Left cardiac atrium (tissue), 4 donors: ENCODE measurements at regions not wholly inside any gene's neighbourhood (a gene's known extent, or its start where the extent isn't known, plus 50 kb on each side); places are given as distances from the start of the nearest gene placed in this dataset.

Experiments
- ATAC-seq, 2 donors: fragments of 200-7000 bp; cut with Tn5 transposase; one replicate each; pipeline ENCODE4 v1.9.1; 2020; ENCODE audit warnings: mild to moderate bottlenecking in 2 of 2, moderate library complexity in 2 of 2
- DNase-seq: peaks from one replicate; pipeline ENCODE4 v3.0.0-alpha.2; 2020
- intact Hi-C, 2 donors: fragments of 100-400 bp; cut with DNase I; formaldehyde crosslinking; loops; one replicate each; pipeline versions ENCODE4 v1.14.1 to v1.15.1; 2022 to 2023
- donor health status: DM: no; HTN: yes; CAD: no.
- donor health status: DM: no; HTN: yes; CAD: no; lungs with severe emphysema.
- donor health status: DM: yes; HTN: yes; CAD: no.
- donor health status: Dilated cardiomyopathy.

DNA sequence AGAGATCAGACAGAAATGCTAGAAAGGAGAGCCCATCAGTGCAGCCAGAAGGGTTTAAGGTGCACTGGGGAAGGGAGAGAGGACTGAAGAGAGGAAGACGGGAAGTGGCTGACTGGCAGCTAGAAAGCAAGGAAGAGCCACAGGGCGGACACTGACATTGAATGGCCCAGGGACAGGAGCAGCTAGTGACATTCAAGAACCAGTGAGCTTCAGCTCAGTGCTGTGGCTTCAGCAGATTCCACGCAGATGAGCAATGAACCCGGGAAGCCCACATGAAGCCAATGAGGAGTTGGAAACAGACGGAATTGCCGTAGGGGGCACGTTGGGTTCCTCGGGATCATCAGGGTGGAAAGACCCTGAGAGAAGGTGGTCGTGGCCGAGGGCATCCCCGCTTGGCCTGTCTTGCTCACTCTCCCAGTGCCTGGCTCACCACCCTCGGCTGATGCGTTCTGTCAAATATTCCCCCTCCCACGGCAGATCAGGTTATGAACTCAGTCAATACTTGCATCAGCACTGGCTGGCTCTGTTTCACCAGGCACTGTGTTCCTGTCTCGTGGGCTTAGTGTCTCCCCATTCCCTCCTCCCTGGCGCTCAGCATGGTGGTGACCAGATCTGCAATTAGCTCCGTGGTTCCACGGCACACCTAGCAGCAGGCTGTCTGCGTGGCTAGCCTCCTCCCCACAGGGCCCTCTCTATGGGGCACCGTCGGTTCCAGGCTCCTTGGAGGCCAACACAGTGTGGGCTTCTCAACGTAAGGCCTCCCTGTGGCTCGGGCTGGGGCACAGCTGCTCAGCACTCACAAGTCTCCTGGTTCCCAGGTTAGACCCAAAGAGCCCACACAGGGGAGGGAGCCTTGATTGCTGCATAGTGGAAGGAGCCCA is 145.5 kb downstream of the TRIM29 start:
- DNase-seq (no peak), ATAC-seq (no peak)
- intact Hi-C loops, result no loop called here

DNA sequence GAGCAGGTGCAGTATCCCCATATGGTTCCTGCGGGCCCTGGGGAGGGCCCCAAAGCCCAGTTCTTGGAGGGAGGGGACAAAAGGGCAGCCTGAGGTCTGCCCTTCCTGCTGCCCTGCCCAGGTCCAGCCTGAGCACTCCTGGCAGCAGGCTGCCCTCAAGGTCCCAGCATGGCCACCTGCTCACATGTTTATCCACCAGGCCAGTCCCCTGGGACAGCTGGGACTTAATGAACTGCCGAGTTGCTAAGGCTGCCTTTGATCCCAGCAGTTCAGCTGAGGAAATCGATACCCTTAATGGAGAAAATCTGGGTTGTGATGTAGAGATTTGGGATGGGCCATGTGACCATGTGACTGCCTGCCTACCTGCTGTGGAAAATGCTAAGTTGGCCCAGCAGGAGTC is 146.2 kb downstream of the TRIM29 start:
- intact Hi-C loops, result no loop called here
- no peak for ATAC-seq
- no peak for DNase-seq

DNA sequence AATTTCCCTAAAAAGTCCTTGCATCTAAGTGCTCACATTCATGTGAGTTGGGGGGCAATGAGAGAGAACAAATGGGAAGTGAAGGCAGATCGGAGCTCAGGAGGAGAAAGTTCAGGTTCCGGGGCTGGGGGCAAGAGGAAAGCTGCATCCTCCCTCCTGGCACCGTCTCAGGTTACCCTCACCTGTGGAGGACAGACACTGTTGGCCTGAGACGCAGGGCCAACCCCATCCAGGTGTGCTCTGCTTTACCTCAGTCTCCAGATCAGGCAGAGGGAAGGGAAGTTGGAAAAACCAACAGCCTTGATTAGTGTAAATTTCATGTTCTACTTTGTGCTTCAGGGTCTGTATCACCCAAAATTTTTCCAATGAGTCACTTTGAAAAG is 146.9 kb downstream of the TRIM29 start:
- intact Hi-C loops, result no loop called here
- ATAC-seq (no peak), DNase-seq (no peak)

GRCh38 chr11:119990309-119991021 is 147.4 kb downstream of the TRIM29 start:
- ATAC-seq (peak; percentile 81 to 87), DNase-seq (peak; percentile 59)
- intact Hi-C loops, result no loop called here

GRCh38 chr11:119989159-119989821 is 148.6 kb downstream of the TRIM29 start:
- ATAC-seq (no peak), DNase-seq (no peak)
- intact Hi-C loops, result no loop called here

GRCh38 chr11:119985551-119985950 is 152.4 kb downstream of the TRIM29 start:
- intact Hi-C loops, result no loop called here
- no peak for ATAC-seq
- DNase-seq, result no peak

GRCh38 chr11:119983816-119984215 is 154.1 kb downstream of the TRIM29 start:
- DNase-seq, result no peak
- ATAC-seq, result no peak
- intact Hi-C loops, result no loop called here

GRCh38 chr11:119983240-119983732 is 154.6 kb downstream of the TRIM29 start:
- DNase-seq (no peak), ATAC-seq (no peak)
- intact Hi-C loops, result no loop called here

DNA sequence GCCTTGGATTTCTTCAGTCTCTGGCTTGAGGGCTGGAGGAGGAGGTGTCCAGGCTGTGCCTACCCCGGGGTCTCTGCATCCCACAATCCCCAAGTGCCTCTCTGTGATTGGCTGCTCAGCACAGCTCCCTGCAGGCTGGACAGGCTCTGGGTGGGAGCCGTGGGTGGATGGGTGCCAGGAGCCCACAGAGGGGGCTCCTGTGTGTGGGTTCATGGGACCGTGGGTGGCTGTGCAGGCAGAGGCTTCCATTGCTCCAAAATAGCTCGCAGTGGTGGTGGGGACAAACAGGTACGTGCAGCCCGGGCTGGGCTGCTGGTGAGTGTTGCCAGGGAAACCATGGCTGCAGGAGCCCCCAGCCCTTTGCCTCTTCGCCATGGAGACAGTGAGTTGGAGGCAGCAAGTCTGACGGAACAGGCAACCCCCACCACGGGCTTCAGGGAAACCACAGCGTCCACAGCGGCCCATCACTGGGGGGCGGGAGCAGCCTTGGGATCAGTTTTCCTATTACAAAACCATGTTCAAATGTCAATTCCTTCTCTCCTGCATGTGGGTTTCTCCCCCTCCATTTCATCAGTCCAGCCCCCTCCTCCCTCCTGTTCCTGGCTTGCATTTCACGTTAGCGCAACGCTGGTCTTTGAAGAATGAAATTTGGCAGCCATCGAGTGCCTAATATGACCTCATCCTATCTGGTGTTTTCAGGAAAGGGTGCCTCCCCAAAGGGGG is 155.2 kb downstream of the TRIM29 start:
- no peak for DNase-seq

DNA sequence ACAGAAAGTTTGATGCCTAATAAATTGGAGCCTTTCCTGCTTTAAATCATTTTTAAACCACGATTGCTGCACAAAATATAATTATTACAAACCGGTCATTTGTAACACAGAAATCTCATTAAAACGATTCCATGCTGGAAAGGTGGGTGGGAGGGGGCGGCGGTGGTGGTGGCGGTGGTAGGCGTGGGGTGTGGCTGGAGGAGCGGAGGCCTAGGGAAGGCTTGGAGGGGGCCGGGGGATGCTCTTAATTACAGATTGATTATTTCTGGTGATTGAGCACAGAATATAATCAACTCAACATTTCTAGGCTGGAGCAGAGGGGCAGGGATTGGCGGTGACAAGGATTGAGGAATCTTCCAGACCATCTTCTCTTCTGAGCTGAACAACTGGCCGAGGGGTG is 157.5 kb downstream of the TRIM29 start:
- intact Hi-C loops, result no loop called here
- DNase-seq (no peak), ATAC-seq (no peak)

More for the DNA sequence above, 155.2 kb downstream of the TRIM29 start:
- intact Hi-C loops, result no loop called here
- ATAC-seq, result peak; percentile 62 to 75

DNA sequence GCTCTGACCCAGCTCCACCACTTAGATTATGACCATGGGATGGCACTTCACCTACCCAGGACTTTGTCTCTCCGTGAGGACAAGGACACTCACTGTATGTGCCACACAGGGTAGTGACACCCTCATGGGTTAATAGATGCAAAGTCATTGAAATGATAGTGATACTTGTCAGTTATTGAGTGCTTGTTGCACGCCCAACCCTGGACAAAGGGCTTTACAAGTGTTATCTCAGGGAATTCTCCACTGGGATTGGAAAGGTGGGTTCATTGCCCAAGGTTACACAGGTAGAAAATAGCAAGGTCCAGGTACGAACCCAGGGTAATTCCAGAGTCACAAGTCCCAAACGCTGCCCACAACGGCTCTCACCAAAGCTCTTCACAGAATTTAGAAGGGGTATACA is 158.2 kb downstream of the TRIM29 start:
- DNase-seq, result no peak
- no peak for ATAC-seq
- intact Hi-C loops, result no loop called here

- ATAC-seq, result no peak
- DNase-seq, result no peak
- intact Hi-C loops, result no loop called here
Measured at GRCh38 chr11:119978696-119979095, 159.2 kb downstream of the TRIM29 start.

- DNase-seq (no peak), ATAC-seq (no peak)
Measured at GRCh38 chr11:119977881-119978280, 160.0 kb downstream of the TRIM29 start.

GRCh38 chr11:119977561-119977860 is 160.4 kb downstream of the TRIM29 start:
- no peak for ATAC-seq
- DNase-seq, result no peak
- intact Hi-C loops, result no loop called here

More at GRCh38 chr11:119977881-119978280, 160.0 kb downstream of the TRIM29 start:
- intact Hi-C loops, result no loop called here

DNA sequence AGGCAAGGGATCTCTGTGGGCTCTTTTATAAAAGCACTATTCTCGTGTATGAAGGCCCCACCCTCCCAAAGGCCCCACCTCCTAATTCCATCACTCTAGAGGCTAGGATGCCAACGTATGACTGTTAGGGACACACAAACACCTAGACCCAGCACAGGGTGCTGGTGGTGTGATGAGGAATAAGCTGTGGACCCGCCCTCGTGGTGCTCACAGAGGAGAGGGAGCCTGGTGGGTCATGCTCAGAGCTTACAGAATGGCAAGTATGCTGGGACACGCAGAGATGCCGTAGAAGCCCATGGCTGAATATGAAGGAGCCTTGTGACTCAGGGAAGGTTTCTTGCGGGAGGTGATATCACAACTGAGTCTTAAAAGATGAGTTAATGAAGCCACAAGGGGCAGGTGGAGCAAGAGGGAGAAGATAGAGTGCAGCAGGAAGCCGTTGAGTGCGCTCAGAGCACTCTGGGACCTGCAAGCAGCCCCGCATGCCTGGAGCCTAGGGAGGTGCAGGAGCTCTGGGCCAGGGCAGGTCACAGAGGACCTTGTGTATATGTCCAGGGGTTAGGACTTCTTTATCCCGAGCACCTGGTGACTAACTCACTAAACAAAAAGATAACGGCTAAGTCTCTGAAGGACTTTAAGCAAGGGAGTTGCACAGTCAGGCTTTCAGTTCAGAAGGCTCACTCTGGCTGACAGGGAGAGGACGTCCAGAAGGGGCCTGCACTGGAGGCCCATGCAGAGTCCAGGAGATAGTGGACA is 160.9 kb downstream of the TRIM29 start:
- ATAC-seq, result no peak
- intact Hi-C loops, result no loop called here
- DNase-seq, result no peak

DNA sequence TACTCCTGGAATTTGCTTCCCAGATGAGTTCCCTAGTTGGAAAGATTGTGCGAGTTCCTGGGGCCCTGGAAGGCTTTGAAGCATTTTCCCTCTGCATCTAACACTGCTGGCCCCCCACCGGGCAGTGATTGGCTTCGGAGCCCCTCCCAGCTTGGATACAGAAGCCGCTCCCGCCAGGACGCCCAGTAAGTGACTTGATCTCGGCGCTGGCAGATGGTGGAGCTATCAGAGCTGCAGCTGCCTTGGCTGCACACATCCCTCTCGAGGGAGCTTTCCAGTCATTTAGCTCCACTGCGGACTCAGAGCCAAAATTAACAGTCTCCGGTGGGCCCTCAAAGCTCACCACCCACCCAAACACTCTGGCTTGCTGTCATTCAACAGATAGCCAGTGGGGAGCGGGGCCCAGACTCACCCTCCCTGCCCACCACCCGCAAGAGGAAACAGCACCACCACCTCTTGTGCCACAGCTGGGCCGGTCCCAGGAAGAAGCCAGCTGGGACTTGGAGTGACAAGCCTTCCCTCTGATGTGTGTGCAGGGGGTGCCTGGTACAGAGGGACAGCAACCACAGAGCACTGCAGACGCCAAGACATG is 162.3 kb downstream of the TRIM29 start:
- DNase-seq (no peak), ATAC-seq (peak in 1 of 2 donors; percentile 26)
- intact Hi-C loops, result no loop called here

GRCh38 chr11:119974467-119974866 is 163.4 kb downstream of the TRIM29 start:
- ATAC-seq, result peak in 1 of 2 donors; percentile 29
- intact Hi-C loops, result no loop called here
- no peak for DNase-seq

- intact Hi-C loops, result no loop called here
- ATAC-seq, result no peak
- DNase-seq, result no peak
Measured at GRCh38 chr11:119974051-119974450, 163.9 kb downstream of the TRIM29 start.
